ENCODE measurements at regions not wholly inside any gene's neighbourhood (a gene's known extent, or its start where the extent isn't known, plus 50 kb on each side); places are given as distances from the start of the nearest gene placed in this dataset.

DNA sequence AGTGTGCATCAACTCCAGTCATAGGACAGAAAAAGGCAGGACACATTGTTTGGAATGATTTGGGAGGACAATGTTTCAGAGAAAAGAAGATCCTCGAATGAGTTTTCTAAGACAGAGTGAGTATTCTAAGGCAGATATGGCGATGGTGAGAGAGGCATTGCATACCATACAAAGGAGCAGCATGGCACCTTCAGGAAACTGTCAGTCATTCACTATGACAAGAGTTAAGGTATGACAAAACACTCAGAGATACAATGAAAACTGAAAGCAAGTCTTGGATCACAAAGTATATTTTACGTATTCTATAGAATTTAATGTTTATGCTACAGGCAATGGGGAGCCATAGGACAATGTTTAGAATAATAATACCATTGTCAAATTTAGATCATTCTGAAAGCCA, 337.4 kb upstream of the LYPLAL1 start:
- no peak for DNase-seq

- DNase-seq = no peak
Measured at GRCh38 chr1:218837051-218837450, 336.6 kb upstream of the LYPLAL1 start.

- DNase-seq = no peak
Measured at GRCh38 chr1:218845589-218845988, 328.1 kb upstream of the LYPLAL1 start.

- no peak for DNase-seq
Measured at GRCh38 chr1:218846181-218846580, 327.5 kb upstream of the LYPLAL1 start.

DNA sequence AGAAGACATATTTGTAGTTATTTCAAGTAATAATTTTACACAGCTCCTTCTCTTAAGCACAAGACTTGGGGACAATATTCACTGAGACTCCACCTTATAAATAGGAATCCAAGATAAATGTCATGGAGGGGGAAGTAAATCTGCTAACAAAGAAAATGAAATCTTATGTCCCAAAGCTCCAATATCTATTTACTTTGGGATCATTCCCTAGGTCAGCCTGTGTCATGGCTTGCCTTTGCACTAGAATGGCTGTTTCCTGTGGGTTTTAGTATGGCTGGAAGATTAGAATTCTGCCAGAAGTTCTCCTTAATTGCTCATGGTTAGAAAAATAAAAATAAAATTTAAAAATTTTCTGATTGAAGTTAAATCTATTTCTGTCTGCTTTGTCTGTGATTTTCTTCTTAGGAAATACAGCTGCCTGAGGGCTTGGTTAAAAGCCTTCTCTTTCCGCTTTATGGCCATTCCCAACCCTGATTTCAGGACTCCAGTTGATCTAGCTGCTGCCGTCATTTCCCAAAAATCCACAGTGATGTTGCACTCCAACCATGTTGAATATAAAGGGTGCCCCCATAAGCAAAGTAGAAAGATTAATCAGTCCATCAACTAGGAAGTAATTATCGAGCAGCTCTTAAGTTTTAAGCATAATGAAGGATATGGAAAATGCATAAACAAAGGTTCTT, 326.4 kb upstream of the LYPLAL1 start:
- no peak for DNase-seq

GRCh38 chr1:218848009-218848408, 325.7 kb upstream of the LYPLAL1 start:
- no peak for DNase-seq

- DNase-seq = no peak
Measured at GRCh38 chr1:218850367-218850766, 323.3 kb upstream of the LYPLAL1 start.

- no peak for DNase-seq
Measured at GRCh38 chr1:218851586-218851985, 322.1 kb upstream of the LYPLAL1 start.

DNA sequence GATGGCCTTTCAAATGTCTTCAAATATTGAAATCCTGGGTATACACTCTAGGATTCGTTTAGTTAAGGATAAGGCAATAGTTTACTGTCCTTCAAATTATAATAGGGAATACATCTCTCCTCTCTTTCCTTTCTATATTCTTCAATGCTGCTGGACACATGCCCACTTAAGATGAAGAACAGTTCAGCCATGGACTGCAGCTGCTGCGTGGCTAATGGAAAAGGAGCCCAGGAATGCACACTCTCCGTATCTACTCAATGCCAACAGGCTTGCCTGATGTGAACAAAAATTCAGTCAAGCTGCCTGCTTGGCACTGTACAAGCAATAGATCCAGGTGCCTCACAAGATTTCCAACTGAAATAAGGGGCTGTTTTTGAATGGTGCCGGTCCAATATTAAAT, 321.2 kb upstream of the LYPLAL1 start:
- no peak for DNase-seq

GRCh38 chr1:218863987-218864386, 309.7 kb upstream of the LYPLAL1 start:
- DNase-seq = no peak

GRCh38 chr1:218865591-218865990, 308.1 kb upstream of the LYPLAL1 start:
- no peak for DNase-seq

DNA sequence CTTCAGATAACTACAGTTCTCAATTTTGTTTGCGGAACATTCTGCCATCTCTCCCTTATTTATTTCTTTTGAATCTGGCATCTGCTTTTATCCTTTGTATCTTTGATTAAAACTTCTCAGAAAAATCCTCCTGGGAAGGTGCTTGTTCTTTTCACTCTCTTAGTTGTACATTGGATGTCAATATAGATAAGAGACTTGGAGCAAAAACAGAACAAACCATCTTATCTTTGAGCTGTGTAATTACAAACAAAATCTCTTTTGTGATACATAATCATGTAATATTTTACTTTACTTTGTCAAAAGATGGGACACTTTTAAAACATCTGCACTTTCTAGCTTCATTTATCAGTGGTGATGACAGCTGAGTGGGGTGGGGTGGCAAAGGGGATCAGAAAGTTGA, 307.2 kb upstream of the LYPLAL1 start:
- DNase-seq = no peak

DNA sequence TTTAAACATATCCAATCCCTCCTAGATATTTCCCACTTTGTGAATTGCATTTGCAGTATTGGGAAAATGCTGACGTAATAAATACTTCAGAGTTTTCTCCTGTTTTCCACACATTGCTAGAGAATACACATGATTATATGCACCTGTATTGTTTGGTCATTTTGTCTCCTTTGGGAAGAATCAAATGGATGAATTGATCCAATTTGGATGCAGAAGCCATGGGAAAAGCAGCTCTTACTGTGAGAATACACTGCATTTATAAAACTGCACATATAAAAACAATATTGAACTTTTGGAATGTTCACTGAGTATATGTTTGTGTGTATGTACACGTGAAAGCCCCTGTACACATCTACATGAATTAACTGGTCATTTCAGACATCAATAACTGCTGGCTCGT, 306.6 kb upstream of the LYPLAL1 start:
- no peak for DNase-seq

GRCh38 chr1:218867941-218868626, 305.6 kb upstream of the LYPLAL1 start:
- DNase-seq = no peak

DNA sequence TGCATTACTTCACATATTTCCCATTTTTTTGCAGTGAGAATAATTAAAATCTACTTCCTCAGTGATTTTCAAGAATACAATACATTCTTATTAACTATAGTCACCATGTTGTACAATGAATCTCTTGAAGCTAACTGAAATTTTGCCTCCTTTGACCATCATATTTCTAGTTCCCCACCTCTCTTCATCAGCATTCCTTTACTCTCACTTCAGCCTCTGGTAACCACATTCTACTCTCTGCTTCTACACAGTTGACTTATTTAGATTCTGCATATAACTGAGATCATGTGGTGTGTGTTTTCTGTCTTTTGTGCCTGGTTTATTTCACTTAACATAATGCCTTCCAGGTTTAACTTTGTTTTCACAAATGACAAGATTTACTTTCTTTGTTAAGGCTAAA, 304.4 kb upstream of the LYPLAL1 start:
- no peak for DNase-seq

DNA sequence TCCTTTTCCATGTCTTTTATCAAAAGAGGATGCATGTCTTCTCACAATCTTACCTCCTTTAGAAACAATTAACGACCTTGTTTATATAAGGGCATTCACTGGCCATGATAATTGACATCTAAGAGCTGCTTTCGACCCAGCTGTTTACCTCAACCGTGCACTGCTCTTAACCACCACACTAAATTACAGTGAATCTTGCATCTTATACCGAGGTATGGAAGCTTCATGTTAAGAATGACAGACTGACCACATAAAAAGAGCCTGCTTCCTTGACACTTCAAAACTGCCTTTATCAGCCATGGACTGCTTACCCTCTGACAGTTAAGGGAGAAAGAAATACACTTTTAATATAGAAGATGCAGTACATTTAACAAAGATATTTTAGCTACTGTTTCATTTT, 301.7 kb upstream of the LYPLAL1 start:
- no peak for DNase-seq

DNA sequence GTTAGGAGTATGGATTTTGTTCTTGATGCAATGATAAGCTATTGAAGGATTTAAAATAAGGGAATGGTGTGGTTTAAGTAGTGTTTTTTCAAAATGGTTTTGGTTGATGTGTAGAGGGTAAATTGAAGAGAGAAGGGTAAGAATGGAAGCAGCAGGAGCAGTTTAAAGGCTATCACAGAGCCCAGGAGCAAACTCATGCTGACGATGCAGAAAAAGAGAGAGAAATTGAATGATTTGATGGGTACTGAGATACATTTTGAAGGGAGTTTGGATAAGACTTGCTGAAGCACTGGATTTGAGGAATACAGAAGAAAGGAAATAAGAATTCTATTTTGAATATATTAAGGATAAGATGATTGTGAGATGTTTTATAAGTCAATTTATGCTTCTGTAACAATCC, 300.8 kb upstream of the LYPLAL1 start:
- DNase-seq = no peak

- DNase-seq = no peak
Measured at GRCh38 chr1:218874313-218874712, 299.4 kb upstream of the LYPLAL1 start.

DNA sequence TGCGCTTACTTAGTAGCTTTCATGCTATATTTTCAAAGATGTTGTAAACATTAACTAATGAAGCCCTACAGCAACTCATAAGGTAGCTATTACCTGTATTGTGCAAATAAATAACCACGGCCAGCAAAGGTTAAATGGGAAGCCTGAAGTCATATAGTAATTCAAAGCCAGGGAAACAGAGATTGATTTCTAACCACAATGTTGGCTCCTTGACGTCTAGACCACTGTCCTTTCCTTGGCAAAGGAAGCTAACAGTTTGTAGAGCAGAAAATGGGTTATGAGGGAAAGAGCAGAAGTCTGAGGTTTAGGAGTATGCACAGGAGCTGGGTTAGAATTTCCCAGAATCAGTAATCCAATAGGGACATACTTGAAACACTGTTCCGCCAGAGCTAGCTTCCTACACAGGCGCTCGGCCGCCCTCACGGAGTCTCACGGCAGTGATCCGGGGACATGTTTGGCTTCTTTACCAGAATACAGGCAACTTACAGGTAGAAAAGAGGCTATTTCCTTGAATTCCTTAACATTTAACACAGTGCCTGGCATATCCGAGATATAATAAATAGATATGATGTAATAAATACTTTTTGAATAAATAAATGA, 298.8 kb upstream of the LYPLAL1 start:
- DNase-seq = no peak

DNA sequence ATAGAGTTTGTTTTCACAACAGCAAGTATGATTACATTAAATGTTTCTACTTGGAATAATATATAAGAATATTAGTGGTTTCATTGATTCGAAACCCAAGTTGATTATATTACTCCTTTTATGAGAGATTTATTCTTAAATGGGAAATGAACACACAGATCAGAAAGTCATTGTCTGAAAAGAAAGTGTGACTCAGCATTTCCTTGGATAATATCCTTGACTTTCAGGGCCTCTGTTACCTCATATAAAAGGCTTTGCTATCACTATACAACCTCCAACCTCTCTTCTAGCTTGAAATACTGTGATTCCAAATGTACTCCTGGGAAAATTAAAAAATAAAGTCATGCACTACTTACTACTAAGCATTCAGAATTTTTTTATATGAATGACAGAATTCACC, 295.3 kb upstream of the LYPLAL1 start:
- no peak for DNase-seq

DNA sequence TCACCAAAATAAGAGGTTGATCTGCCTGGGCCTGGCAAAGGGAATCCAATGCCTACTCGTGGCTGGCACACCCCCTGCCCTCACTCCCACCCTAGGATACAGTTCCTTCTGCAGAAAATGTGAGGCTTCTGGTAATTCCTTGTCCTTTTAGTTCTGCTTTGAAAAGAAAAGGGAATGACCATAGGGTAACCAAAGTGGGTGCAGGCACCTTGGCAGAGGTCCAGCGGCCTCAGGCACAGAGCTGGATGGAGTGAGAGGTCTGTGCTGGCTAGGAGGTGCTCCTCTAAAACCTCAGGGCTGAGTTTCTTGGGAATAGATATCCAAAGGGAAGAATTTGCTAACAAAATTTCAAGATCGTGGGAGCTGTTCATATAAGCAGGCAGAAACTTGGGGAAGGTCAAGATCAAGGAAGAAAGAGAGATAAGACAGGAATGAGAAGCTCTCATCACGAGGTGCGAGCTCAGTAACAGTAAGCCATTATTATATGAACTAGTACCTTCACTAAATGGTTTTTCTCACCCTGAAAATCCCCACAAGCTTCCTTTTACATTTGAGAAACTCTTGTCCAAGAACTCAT, 293.1 kb upstream of the LYPLAL1 start:
- no peak for DNase-seq

DNA sequence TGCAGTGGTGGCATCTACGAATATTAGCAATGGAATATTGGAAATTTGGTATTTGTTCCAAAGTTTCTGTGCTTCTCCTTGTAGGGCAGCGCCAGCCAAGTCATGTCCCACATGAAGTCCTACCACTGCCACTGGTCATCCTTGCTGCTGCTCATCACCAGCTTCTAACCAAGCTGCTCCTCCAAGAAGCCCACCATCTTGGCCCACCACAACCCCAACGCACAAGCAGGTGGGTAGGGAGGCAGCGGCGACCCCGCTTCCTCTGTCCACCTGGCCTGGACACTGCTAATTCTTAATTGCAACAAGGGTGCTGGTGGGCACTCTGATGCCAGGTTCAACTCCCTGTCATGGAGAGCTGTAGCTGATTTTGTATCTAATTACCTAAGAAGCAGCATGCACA, 291.2 kb upstream of the LYPLAL1 start:
- no peak for DNase-seq

GRCh38 chr1:218886101-218886871, 287.4 kb upstream of the LYPLAL1 start:
- DNase-seq = no peak
